ENCODE measurements at regions not wholly inside any gene's neighbourhood (a gene's known extent, or its start where the extent isn't known, plus 50 kb on each side); places are given as distances from the start of the nearest gene placed in this dataset.

- H3K27ac Mint-ChIP-seq, result peak overlapping the region in 1 of 3 experiments; percentile 31; a peak in 1 of 7 replicates
- H2AK5ac ChIP-seq (ENCODE audit: insufficient read length, low read length), result no peak overlapping the region
Observed at GRCh38 chr5:29543501-29543900, 1650.0 kb upstream of the CDH6 start.

More at GRCh38 chr5:29543501-29543900, 1650.0 kb upstream of the CDH6 start:
- Histone ChIP-seq H3K27ac (ENCODE audit: insufficient read length, low read depth, low read length) (no peak overlapping the region), H3K4me1 (ENCODE audit: insufficient read depth, low read length) (no peaks in the 10 kb centered on the region), H3K23me2 (ENCODE audit: insufficient read length, low read depth, low read length, poor library complexity, severe bottlenecking) (no peaks in the 10 kb centered on the region), H2BK20ac (ENCODE audit: low read depth, low read length, poor library complexity, severe bottlenecking) (no peak overlapping the region), H3T11ph (ENCODE audit: low read length) (no peak overlapping the region), H4K20me1 (ENCODE audit: control insufficient read depth, insufficient read depth, insufficient read length) (no peaks in the 10 kb centered on the region), H4K5ac (ENCODE audit: insufficient read length, low read depth, low read length) (no peak overlapping the region), H2BK15ac (ENCODE audit: low read depth, low read length) (no peak overlapping the region), H3K27me3 (ENCODE audit: insufficient read depth, low read length) (no peaks in the 10 kb centered on the region), H4K8ac (replicated peaks; ENCODE audit: insufficient read length, low read depth, low read length) (no peak overlapping the region), H3K23ac (ENCODE audit: insufficient read length, low read depth, low read length) (no peak overlapping the region), H3K4me2 (ENCODE audit: insufficient read depth, insufficient read length, low read length) (no peak overlapping the region), H3K18ac (ENCODE audit: insufficient read length, low read depth, low read length) (no peak overlapping the region), H3K79me2 (ENCODE audit: insufficient read depth, low read length) (no peaks in the 10 kb centered on the region), H3K56ac (ENCODE audit: insufficient read length, low read depth, low read length) (no peak overlapping the region), H2BK120ac (ENCODE audit: low read depth, low read length, poor library complexity, severe bottlenecking) (no peak overlapping the region), H3K9ac (ENCODE audit: extremely low read depth, insufficient read length, low read length) (no peak overlapping the region), H3K14ac (ENCODE audit: insufficient read depth, low read length) (no peak overlapping the region), H2BK5ac (ENCODE audit: insufficient read length, low read length) (no peak overlapping the region), H3K9me3 (ENCODE audit: control insufficient read depth, low read depth, low read length) (no peaks in the 10 kb centered on the region), H3K4ac (ENCODE audit: low read depth, low read length) (no peak overlapping the region), H2BK12ac (ENCODE audit: insufficient read length, low read depth, low read length) (no peak overlapping the region), H3K79me1 (ENCODE audit: insufficient read depth, low read depth, low read length, poor library complexity, severe bottlenecking) (no peaks in the 10 kb centered on the region), H2AFZ (ENCODE audit: low read length) (no peak overlapping the region), H4K91ac (ENCODE audit: insufficient read length, low read depth, low read length) (no peak overlapping the region)
- H3K4me3 Mint-ChIP-seq, result no peak overlapping the region
- peaks cover 0 to 7% (median 7%) of the 10 kb centered on the region in 3 experiments; a peak in 5 of 7 replicates for H3K36me3 Mint-ChIP-seq (ENCODE audit: insufficient read depth in 1 of 3, low read depth in 3 of 3)
- no CpG with 5 or more reads among the region's 2 CpGs for WGBS (ENCODE audit: extremely low coverage, insufficient read length, low lambda C conversion rate)
- no peak for DNase-seq
- no peaks in the 10 kb centered on the region; the same call in 1 of the 2 replicates for H3K27me3 Mint-ChIP-seq (ENCODE audit: low read depth)
- TF ChIP-seq CTCF (conservative IDR thresholded peaks at IDR 0.05), result no peak
- H3K9me3 Mint-ChIP-seq, result peaks cover 6 to 12% of the 10 kb centered on the region in 2 experiments; a peak in 4 of 5 replicates
- H3K4me1 Mint-ChIP-seq, result no peaks in the 10 kb centered on the region

Measured in H9 (cell line).